Lower lobe of right lung (tissue), 2 donors: ENCODE measurements at regions not wholly inside any gene's neighbourhood (a gene's known extent, or its start where the extent isn't known, plus 50 kb on each side); places are given as distances from the start of the nearest gene placed in this dataset.

ENCODE experiments used
- ATAC-seq, 2 donors: fragments of 200-7000 bp; cut with Tn5 transposase; one replicate each; pipeline ENCODE4 v1.9.1; 2020 to 2022; ENCODE audit warnings: mild to moderate bottlenecking in 2 of 2, moderate library complexity in 2 of 2
- DNase-seq: peaks from one replicate; pipeline ENCODE4 v3.0.0-alpha.2; 2020
- H3K27ac ChIP-seq: fragments of 200-600 bp; one replicate; pipeline ENCODE4 v1.8.0; 2022
- H3K27me3 ChIP-seq: fragments of 200-600 bp; one replicate; pipeline ENCODE4 v1.8.0; 2022; ENCODE audit warnings: low read depth
- H3K36me3 ChIP-seq: fragments of 200-600 bp; one replicate; pipeline ENCODE4 v1.8.0; 2022; ENCODE audit warnings: mild to moderate bottlenecking
- H3K4me1 ChIP-seq: fragments of 200-600 bp; one replicate; pipeline ENCODE4 v1.8.0; 2022
- H3K4me3 ChIP-seq: fragments of 200-600 bp; one replicate; pipeline ENCODE4 v1.8.0; 2022; ENCODE audit warnings: mild to moderate bottlenecking
- H3K9me3 ChIP-seq: fragments of 200-600 bp; one replicate; pipeline ENCODE4 v1.8.0; 2022
- intact Hi-C: fragments of 100-400 bp; cut with DNase I; formaldehyde crosslinking; loops from one replicate; pipeline ENCODE4 v1.11.0; 2022
- TF ChIP-seq, protein P1 (sequence below): fragments of 200-600 bp; IDR thresholded peaks from one replicate; pipeline ENCODE4 v1.8.0; 2022; ENCODE audit warnings: antibody characterized with exemption, mild to moderate bottlenecking
- donor health status: DM: no; HTN: yes; CAD: no; lungs with severe emphysema.

DNA sequence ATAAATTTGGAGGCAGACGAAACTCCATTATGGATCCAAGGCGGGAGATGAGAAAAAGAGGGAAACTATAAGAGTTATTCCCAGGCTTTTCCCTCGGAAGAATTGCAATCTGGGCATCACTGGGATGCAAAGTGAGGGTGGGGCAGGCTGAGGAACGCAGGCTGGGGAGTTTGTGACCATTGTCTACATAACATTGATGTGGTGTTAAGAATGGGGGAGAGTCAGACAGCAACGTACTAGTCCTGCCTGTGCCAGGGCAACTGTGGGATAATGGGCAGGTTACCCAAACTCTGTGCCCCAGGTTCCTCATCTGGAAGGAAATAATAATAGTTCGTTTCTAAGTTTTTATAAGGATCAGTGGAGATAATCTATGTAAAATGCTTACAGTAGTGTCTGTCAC, 84.4 kb upstream of the SIX2 start:
- Histone ChIP-seq H3K4me3 (no peak overlapping the region), H3K9me3 (no peaks in the 10 kb centered on the region), H3K36me3 (no peaks in the 10 kb centered on the region), H3K27me3 (peaks cover 11% of the 10 kb centered on the region), H3K4me1 (no peaks in the 10 kb centered on the region), H3K27ac (no peak overlapping the region)
- no peak for ATAC-seq
- TF ChIP-seq, protein P1, sequence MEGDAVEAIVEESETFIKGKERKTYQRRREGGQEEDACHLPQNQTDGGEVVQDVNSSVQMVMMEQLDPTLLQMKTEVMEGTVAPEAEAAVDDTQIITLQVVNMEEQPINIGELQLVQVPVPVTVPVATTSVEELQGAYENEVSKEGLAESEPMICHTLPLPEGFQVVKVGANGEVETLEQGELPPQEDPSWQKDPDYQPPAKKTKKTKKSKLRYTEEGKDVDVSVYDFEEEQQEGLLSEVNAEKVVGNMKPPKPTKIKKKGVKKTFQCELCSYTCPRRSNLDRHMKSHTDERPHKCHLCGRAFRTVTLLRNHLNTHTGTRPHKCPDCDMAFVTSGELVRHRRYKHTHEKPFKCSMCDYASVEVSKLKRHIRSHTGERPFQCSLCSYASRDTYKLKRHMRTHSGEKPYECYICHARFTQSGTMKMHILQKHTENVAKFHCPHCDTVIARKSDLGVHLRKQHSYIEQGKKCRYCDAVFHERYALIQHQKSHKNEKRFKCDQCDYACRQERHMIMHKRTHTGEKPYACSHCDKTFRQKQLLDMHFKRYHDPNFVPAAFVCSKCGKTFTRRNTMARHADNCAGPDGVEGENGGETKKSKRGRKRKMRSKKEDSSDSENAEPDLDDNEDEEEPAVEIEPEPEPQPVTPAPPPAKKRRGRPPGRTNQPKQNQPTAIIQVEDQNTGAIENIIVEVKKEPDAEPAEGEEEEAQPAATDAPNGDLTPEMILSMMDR: no peak
- intact Hi-C loops: no loop called here
- no peak for DNase-seq

DNA sequence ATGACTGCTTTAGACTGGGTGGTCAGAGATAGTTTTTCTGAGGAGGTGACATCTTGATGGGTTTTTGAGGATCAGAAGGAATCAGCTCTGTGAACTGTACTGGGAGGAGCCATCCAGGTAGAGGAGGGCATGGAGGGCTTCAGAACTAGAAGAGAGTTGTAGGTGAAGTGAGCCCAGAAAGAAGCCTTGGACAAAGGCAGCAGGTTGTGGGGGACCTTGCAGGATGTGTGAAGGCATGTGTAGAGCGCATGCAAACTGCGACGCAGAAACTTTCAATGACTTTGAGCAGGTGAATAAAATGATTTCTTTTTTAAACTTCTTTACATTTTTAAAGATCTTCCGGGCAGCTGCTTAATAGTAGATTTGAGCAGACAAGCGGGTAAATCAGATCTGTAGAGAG, 83.9 kb upstream of the SIX2 start:
- H3K4me3 ChIP-seq: no peak overlapping the region
- H3K4me1 ChIP-seq: no peaks in the 10 kb centered on the region
- DNase-seq: no peak
- no peak for ATAC-seq
- no peaks in the 10 kb centered on the region for H3K9me3 ChIP-seq
- intact Hi-C loops: no loop called here
- no peak overlapping the region for H3K27ac ChIP-seq
- H3K36me3 ChIP-seq: no peaks in the 10 kb centered on the region
- TF ChIP-seq, protein P1: no peak
- H3K27me3 ChIP-seq: peaks cover 11% of the 10 kb centered on the region

DNA sequence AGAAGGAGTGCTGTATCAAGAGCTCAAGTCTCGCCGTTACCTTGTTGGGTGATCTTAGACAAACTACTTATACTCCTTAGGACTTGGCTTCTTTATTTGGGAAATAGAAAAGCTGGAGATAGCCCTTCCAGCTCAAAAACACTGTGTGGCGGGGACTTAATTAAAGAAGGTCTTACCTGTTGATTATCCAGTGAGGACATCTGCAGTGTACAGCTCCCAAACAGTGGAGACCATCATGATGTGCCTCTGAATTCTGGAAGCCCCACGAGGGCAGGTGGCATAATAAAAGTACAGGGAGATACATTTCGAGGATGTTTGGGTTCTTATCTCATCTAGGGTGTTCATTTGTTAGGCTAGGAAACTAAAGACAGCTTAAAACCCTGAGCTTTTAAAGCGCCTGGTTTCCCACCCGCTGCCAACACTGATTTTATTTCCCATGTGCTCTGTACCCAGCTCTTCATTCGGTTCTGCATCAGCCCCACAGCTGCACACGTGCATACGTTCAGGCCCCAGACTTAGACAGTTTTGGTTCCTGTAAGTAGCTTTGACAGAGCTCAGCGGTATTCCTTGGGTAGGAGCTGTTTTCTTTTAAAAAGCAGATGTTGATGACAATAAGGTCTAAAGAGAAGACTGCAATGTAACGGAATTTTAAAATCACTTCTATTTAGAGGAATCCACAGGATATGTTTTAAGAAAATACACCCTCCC, 80.5 kb upstream of the SIX2 start:
- Histone ChIP-seq H3K27me3 (no peaks in the 10 kb centered on the region), H3K9me3 (no peaks in the 10 kb centered on the region), H3K27ac (no peak overlapping the region), H3K4me1 (no peaks in the 10 kb centered on the region), H3K4me3 (no peak overlapping the region), H3K36me3 (no peaks in the 10 kb centered on the region)
- TF ChIP-seq, protein P1: no peak
- DNase-seq (no peak), ATAC-seq (no peak)
- intact Hi-C loops: no loop called here

DNA sequence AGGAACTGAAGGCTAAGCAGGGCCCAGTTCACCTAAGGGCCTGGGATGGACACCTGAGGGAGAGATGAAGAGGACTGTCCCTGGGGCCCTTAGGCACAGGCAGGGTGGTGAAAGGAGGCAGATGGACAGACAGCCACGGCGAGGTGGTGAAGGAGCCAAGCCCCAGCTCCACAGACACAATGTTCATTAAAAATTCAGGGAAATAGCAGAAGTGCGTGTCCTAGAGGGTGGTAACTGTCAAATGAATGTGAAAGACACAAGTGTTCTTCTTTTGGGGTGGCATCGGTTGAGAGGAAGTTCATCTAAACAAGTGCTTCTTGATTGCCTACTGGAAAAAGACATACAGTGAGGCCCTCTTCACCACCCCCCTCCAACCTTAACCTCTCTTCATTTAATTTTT, 76.2 kb upstream of the SIX2 start:
- H3K36me3 ChIP-seq: no peaks in the 10 kb centered on the region
- DNase-seq (no peak), ATAC-seq (no peak)
- no peaks in the 10 kb centered on the region for H3K9me3 ChIP-seq
- no peaks in the 10 kb centered on the region for H3K4me1 ChIP-seq
- intact Hi-C loops: no loop called here
- no peaks in the 10 kb centered on the region for H3K27me3 ChIP-seq
- H3K27ac ChIP-seq: no peak overlapping the region
- TF ChIP-seq, protein P1: no peak
- no peak overlapping the region for H3K4me3 ChIP-seq

DNA sequence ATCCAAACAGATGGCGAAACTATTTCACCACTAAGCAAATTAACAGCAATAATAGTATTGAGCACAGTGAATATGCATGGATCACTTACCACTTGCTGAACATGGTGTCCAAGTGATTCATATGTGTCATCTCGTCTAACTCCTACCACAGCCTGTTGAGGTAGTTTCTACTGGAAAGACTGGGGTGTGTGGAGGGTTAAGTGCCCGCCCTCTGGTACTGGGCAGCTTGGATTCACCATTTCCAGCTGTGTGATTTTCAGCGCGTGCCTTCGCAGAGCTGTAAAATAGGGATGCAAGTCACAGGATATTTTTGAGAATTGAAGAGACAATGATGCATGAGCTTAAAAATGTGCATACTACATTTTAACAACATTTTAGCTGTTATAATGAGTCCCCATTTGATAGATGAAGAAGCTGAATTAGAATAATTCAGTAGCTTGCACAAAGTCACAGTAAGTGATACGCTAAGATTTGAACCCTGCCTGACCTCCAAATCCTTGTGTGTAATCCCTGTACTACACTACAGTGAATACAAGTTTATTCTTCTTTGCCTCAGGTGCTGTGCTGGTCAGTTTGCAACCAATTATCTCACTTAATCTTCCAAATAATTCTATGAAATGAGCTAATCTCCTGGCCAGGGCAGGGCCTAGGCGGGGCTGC, 75.2 kb upstream of the SIX2 start:
- Histone ChIP-seq H3K27ac (no peak overlapping the region), H3K4me3 (no peak overlapping the region), H3K9me3 (no peaks in the 10 kb centered on the region), H3K4me1 (no peaks in the 10 kb centered on the region), H3K27me3 (no peaks in the 10 kb centered on the region), H3K36me3 (no peaks in the 10 kb centered on the region)
- no peak for DNase-seq
- no peak for ATAC-seq
- TF ChIP-seq, protein P1: no peak
- intact Hi-C loops: no loop called here
